GM19238 (cell line): ENCODE measurements at regions not wholly inside any gene's neighbourhood (a gene's known extent, or its start where the extent isn't known, plus 50 kb on each side); places are given as distances from the start of the nearest gene placed in this dataset.

Experiments used
- DNase-seq: peaks from one replicate; pipeline ENCODE4 v3.0.0; 2011; ENCODE audit warnings: low spot score; ENCODE audit not compliant: insufficient read length

- DNase-seq, result no peak
These were observed 70.0 kb upstream of the KCNJ15 start for GRCh38 chr21:38186661-38187270.

- no peak for DNase-seq
These were observed 68.8 kb upstream of the KCNJ15 start for GRCh38 chr21:38188037-38188436.

GRCh38 chr21:38196036-38196435 is 60.8 kb upstream of the KCNJ15 start:
- no peak for DNase-seq

GRCh38 chr21:38202811-38203210 is 54.0 kb upstream of the KCNJ15 start:
- DNase-seq, result no peak

GRCh38 chr21:38203229-38203628 is 53.6 kb upstream of the KCNJ15 start:
- DNase-seq, result no peak

- no peak for DNase-seq
These were observed 50.9 kb upstream of the KCNJ15 start for GRCh38 chr21:38205940-38206339.

- DNase-seq, result no peak
These were observed 50.1 kb upstream of the KCNJ15 start for GRCh38 chr21:38206646-38207045.
